H1 (cell line): ENCODE measurements at regions not wholly inside any gene's neighbourhood (a gene's known extent, or its start where the extent isn't known, plus 50 kb on each side); places are given as distances from the start of the nearest gene placed in this dataset.

Experiments used
- ATF2 ChIP-seq: IDR thresholded peaks from 2 replicates; pipeline ENCODE4 v1.6.1; 2012; ENCODE audit warnings: low read length, inconsistent platforms
- CTCF ChIP-seq, 3 experiments: IDR thresholded peaks; 1 replicate in 2 of 3; 2 replicates in 1 of 3; pipeline versions ENCODE4 v1.5.1 to v1.6.1; 2011; ENCODE audit warnings: low read length in 3 of 3, mild to moderate bottlenecking in 3 of 3, inconsistent platforms in 2 of 3, low read depth in 1 of 3, moderate library complexity in 1 of 3; ENCODE audit not compliant: insufficient read depth in 1 of 3; ENCODE audit errors: control extremely low read depth in 1 of 3
- EZH2 ChIP-seq: fragments of 200-600 bp; sonication (generic); IDR thresholded peaks from 2 replicates; pipeline ENCODE4 v1.7.1; 2012; ENCODE audit warnings: low read depth, mild to moderate bottlenecking, moderate library complexity, low read length, inconsistent platforms; ENCODE audit not compliant: severe bottlenecking
- MAX ChIP-seq: IDR thresholded peaks from 2 replicates; pipeline ENCODE4 v1.6.1; 2012; ENCODE audit warnings: inconsistent platforms
- POLR2AphosphoS5 ChIP-seq: IDR thresholded peaks from 2 replicates; pipeline ENCODE4 v1.6.1; 2011; ENCODE audit warnings: low read depth, low read length
- RAD21 ChIP-seq, 2 experiments: IDR thresholded peaks in 1 of 2; conservative IDR thresholded peaks in 1 of 2; 2 replicates each; pipeline ENCODE4 v1.6.1; 2011; ENCODE audit warnings: low read depth in 2 of 2, low read length in 2 of 2, improper control_type of control experiment in 1 of 2, inconsistent platforms in 1 of 2, mild to moderate bottlenecking in 1 of 2, moderate library complexity in 1 of 2
- RFX5 ChIP-seq: IDR thresholded peaks from 2 replicates; pipeline ENCODE4 v1.6.1; 2011; ENCODE audit warnings: low read depth, low read length, improper control_type of control experiment, borderline replicate concordance
- RXRA ChIP-seq: IDR thresholded peaks from 2 replicates; pipeline ENCODE4 v1.6.1; 2011; ENCODE audit warnings: low read depth, mild to moderate bottlenecking, low read length, moderate library complexity; ENCODE audit not compliant: insufficient read depth
- SP1 ChIP-seq: IDR thresholded peaks from 2 replicates; pipeline ENCODE4 v1.6.1; 2011; ENCODE audit warnings: low read depth, low read length

- TF ChIP-seq CTCF (IDR thresholded peaks at IDR 0.05; ENCODE audit: control extremely low read depth in 1 of 3, insufficient read depth in 1 of 3, low read depth in 1 of 3, low read length in 3 of 3) (no peak), ATF2 (no peak), EZH2 (no peak), RXRA (no peak), SP1 (no peak), MAX (no peak), RAD21 (IDR thresholded peaks at IDR 0.05 in 1 of 2, conservative IDR thresholded peaks at IDR 0.05 in 1 of 2; ENCODE audit: low read depth in 2 of 2, low read length in 2 of 2) (no peak), POLR2AphosphoS5 (no peak), RFX5 (no peak)
Measured at GRCh38 chrX:22577181-22577580, 304.5 kb downstream of the CBLL2 start.
